ENCODE measurements at regions not wholly inside any gene's neighbourhood (a gene's known extent, or its start where the extent isn't known, plus 50 kb on each side); places are given as distances from the start of the nearest gene placed in this dataset.

- TF ChIP-seq CTCF (IDR thresholded peaks at IDR 0.05) (no peak), EZH2 (IDR thresholded peaks at IDR 0.05; ENCODE audit: borderline replicate concordance, insufficient read depth, low read depth, low read length, poor library complexity, severe bottlenecking) (no peak)
Measured at GRCh38 chr13:54390841-54391240, 1362.2 kb downstream of the OLFM4 start.

All from B cell (primary cell).